NCI-H2227 (cell line): ENCODE measurements at regions not wholly inside any gene's neighbourhood (a gene's known extent, or its start where the extent isn't known, plus 50 kb on each side); places are given as distances from the start of the nearest gene placed in this dataset.

Source experiments
- DNase-seq: peaks from one replicate; lab custom pipeline; 2025; ENCODE audit not compliant: unreplicated experiment; lab: John Stamatoyannopoulos, UW

- peak; percentile 29 for DNase-seq
These were observed 133.4 kb upstream of the ACP3 start for GRCh38 chr3:132183811-132184210.

GRCh38 chr3:132187746-132188145, 129.5 kb upstream of the ACP3 start:
- no peak for DNase-seq

GRCh38 chr3:132189601-132190000, 127.6 kb upstream of the ACP3 start:
- no peak for DNase-seq

GRCh38 chr3:132196113-132196512, 121.1 kb upstream of the ACP3 start:
- DNase-seq, result no peak

- DNase-seq, result no peak
These were observed 118.7 kb upstream of the ACP3 start for GRCh38 chr3:132198516-132198915.

GRCh38 chr3:132199451-132199850, 117.8 kb upstream of the ACP3 start:
- DNase-seq, result no peak

GRCh38 chr3:132202586-132202985, 114.6 kb upstream of the ACP3 start:
- DNase-seq, result no peak

- no peak for DNase-seq
These were observed 113.2 kb upstream of the ACP3 start for GRCh38 chr3:132203889-132204596.

GRCh38 chr3:132205609-132206008, 111.6 kb upstream of the ACP3 start:
- DNase-seq, result no peak

- DNase-seq, result no peak
These were observed 107.4 kb upstream of the ACP3 start for GRCh38 chr3:132209855-132210254.

GRCh38 chr3:132210476-132211346, 106.5 kb upstream of the ACP3 start:
- peak; percentile 38 for DNase-seq

GRCh38 chr3:132211896-132212295, 105.3 kb upstream of the ACP3 start:
- DNase-seq, result no peak

GRCh38 chr3:132218817-132219755, 98.1 kb upstream of the ACP3 start:
- no peak for DNase-seq

- no peak for DNase-seq
These were observed 96.2 kb upstream of the ACP3 start for GRCh38 chr3:132220986-132221385.

GRCh38 chr3:132222868-132223538, 94.2 kb upstream of the ACP3 start:
- no peak for DNase-seq

GRCh38 chr3:132225664-132226063, 91.5 kb upstream of the ACP3 start:
- no peak for DNase-seq

GRCh38 chr3:132228923-132229322, 88.3 kb upstream of the ACP3 start:
- no peak for DNase-seq

- DNase-seq, result no peak
These were observed 87.6 kb upstream of the ACP3 start for GRCh38 chr3:132229641-132230040.

- no peak for DNase-seq
These were observed 86.8 kb upstream of the ACP3 start for GRCh38 chr3:132230156-132231000.

- DNase-seq, result peak; percentile 5
These were observed 85.6 kb upstream of the ACP3 start for GRCh38 chr3:132231633-132232032.
